Heart left ventricle (tissue), 13 donors: ENCODE measurements at regions not wholly inside any gene's neighbourhood (a gene's known extent, or its start where the extent isn't known, plus 50 kb on each side); places are given as distances from the start of the nearest gene placed in this dataset.

Source experiments
- CTCF ChIP-seq, 12 donors: fragments of 200-600 bp; sonication (generic) in 4 of 12; IDR thresholded peaks; one replicate each; pipeline versions ENCODE4 v1.5.0 to v1.8.0; 2018 to 2022; ENCODE audit warnings: antibody characterized with exemption in 12 of 12, mild to moderate bottlenecking in 5 of 12
- POLR2A ChIP-seq, 2 donors: fragments of 450-650 bp; IDR thresholded peaks; one replicate each; pipeline ENCODE4 v1.6.1; 2017; ENCODE audit warnings: antibody characterized with exemption in 2 of 2, mild to moderate bottlenecking in 2 of 2, moderate library complexity in 2 of 2
- donor health status: ischemic (EF 13 %, LVEDD 7.1; RV severe dilation, severe dysfunction).
- donor health status: DM: no; HTN: yes; CAD: no.
- donor health status: DM: no; HTN: no; CAD: no.
- donor health status: ischemic (EF 25% LVEDD 6.9; RV normal size, moderate dysfunction).
- donor health status: ischemic (EF 25% LVEDD 5.7; RV mildly dilated, moderate dysfunction).
- donor health status: ischemic (EF 35%, LVEDD 5.7; RV mildly dilated, moderate dysfunction).
- donor health status: nonischemic (EF 11% LVEDD 7.7; RV severe dilation, severe dysfunction).
- donor health status: DM: yes; HTN: yes; CAD: no.
- donor health status: PGD.
- donor health status: ischemic (EF 29% LVEDD 5.4; RV normal size, mild dysfunction).
- donor health status: nonischemic (EF 23%, LVEDD 6.1; RV moderate dilation, normal function).

GRCh38 chr4:17367201-17367600 lies 144.7 kb downstream of the QDPR start:
- TF ChIP-seq CTCF (IDR thresholded peaks at IDR 0.05): no peak
- no peak for TF ChIP-seq POLR2A (IDR thresholded peaks at IDR 0.05)
